ENCODE measurements at regions not wholly inside any gene's neighbourhood (a gene's known extent, or its start where the extent isn't known, plus 50 kb on each side); places are given as distances from the start of the nearest gene placed in this dataset.

DNA sequence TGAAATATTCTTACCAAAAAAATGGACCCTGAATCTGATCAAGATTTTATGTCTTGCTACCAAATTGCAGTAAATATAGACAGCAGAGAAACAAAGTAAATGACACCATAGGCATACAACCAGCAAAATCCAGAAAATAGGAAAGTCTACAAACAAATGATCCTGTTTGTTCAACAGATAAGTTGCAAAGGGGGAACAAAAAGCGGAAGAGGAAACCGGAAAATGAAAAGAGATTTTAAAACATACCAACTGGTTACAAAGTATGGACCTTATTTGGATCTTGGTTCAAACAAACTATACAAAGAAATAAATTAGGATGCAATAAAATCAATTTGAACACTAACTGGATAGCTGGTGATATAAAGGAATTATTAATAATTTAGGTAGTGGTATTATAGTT, 92.0 kb downstream of the TMPRSS5 start:
- TF ChIP-seq, protein P1, sequence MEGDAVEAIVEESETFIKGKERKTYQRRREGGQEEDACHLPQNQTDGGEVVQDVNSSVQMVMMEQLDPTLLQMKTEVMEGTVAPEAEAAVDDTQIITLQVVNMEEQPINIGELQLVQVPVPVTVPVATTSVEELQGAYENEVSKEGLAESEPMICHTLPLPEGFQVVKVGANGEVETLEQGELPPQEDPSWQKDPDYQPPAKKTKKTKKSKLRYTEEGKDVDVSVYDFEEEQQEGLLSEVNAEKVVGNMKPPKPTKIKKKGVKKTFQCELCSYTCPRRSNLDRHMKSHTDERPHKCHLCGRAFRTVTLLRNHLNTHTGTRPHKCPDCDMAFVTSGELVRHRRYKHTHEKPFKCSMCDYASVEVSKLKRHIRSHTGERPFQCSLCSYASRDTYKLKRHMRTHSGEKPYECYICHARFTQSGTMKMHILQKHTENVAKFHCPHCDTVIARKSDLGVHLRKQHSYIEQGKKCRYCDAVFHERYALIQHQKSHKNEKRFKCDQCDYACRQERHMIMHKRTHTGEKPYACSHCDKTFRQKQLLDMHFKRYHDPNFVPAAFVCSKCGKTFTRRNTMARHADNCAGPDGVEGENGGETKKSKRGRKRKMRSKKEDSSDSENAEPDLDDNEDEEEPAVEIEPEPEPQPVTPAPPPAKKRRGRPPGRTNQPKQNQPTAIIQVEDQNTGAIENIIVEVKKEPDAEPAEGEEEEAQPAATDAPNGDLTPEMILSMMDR (IDR thresholded peaks at IDR 0.05): no peak
- no peak for TF ChIP-seq POLR2AphosphoS5 (IDR thresholded peaks at IDR 0.05; ENCODE audit: insufficient read depth in 1 of 2, low read depth in 1 of 2)

Data from vagina (tissue), 2 donors.